HG03064 (cell line): ENCODE measurements at regions not wholly inside any gene's neighbourhood (a gene's known extent, or its start where the extent isn't known, plus 50 kb on each side); places are given as distances from the start of the nearest gene placed in this dataset.
"Not testable (repeated sequence)": the region's sequence is repeated elsewhere in the genome, so short reads cannot be mapped to it uniquely, and the experiment has no call there.

Source experiments
- ATAC-seq: cut with Tn5 transposase; IDR thresholded peaks from one replicate; pipeline ENCODE4 v1.9.1; 2021; ENCODE audit warnings: low read depth; ENCODE audit not compliant: unreplicated experiment

GRCh38 chr1:34366875-34367624 lies 190.3 kb downstream of the C1orf94 start:
- ATAC-seq: no peak

GRCh38 chr1:34367954-34368353 lies 191.2 kb downstream of the C1orf94 start:
- no peak for ATAC-seq

- no peak for ATAC-seq
These were observed 193.2 kb downstream of the C1orf94 start for GRCh38 chr1:34369701-34370455.

- ATAC-seq: no peak
These were observed 194.0 kb downstream of the C1orf94 start for GRCh38 chr1:34370748-34371147.

- not testable (repeated sequence) for ATAC-seq
These were observed 194.5 kb downstream of the C1orf94 start for GRCh38 chr1:34371179-34371578.

GRCh38 chr1:34371829-34372532 lies 195.3 kb downstream of the C1orf94 start:
- no peak for ATAC-seq

GRCh38 chr1:34372891-34373290 lies 196.2 kb downstream of the C1orf94 start:
- no peak for ATAC-seq

- no peak for ATAC-seq
These were observed 197.2 kb downstream of the C1orf94 start for GRCh38 chr1:34373912-34374311.

- no peak for ATAC-seq
These were observed 199.8 kb downstream of the C1orf94 start for GRCh38 chr1:34376531-34376930.

GRCh38 chr1:34378968-34379856 lies 202.5 kb downstream of the C1orf94 start:
- ATAC-seq: no peak

- ATAC-seq: no peak
These were observed 203.2 kb downstream of the C1orf94 start for GRCh38 chr1:34379911-34380310.

- ATAC-seq: no peak
These were observed 203.9 kb downstream of the C1orf94 start for GRCh38 chr1:34380526-34381124.

GRCh38 chr1:34389974-34390373 lies 213.3 kb downstream of the C1orf94 start:
- no peak for ATAC-seq

- no peak for ATAC-seq
These were observed 219.3 kb downstream of the C1orf94 start for GRCh38 chr1:34396042-34396441.

- no peak for ATAC-seq
These were observed 221.7 kb downstream of the C1orf94 start for GRCh38 chr1:34398241-34398915.

- ATAC-seq: no peak
These were observed 222.2 kb downstream of the C1orf94 start for GRCh38 chr1:34398916-34399275.

- no peak for ATAC-seq
These were observed 224.0 kb downstream of the C1orf94 start for GRCh38 chr1:34400675-34401074.

GRCh38 chr1:34403156-34403555 lies 226.4 kb downstream of the C1orf94 start:
- no peak for ATAC-seq

- ATAC-seq: no peak
These were observed 228.1 kb downstream of the C1orf94 start for GRCh38 chr1:34404804-34405203.
